ENCODE measurements at regions not wholly inside any gene's neighbourhood (a gene's known extent, or its start where the extent isn't known, plus 50 kb on each side); places are given as distances from the start of the nearest gene placed in this dataset.

DNA sequence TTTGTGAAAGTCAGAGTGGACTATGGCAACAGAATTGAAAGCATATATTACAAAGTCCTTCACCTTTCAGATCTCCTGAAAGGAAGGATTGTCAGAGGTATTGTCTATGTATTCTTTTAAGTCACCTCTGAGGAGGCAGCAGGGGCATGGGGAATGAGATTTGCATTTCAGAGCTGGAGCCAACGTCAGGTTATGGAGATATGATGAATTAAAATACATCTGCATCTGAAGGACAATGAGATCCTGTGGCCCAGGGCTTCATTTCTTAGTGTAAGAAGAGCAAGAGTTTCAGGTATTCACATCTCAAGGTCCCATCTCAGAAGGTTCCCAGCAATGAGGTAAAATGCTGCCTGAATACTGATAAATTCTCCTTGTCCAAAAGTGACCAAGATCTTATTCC, 695.8 kb downstream of the TUSC7 start:
- TF ChIP-seq CTCF (IDR thresholded peaks at IDR 0.05; ENCODE audit: low read length) = no peak
- no peak for TF ChIP-seq EZH2phosphoT487 (IDR thresholded peaks at IDR 0.05; ENCODE audit: low read length)
- no peak for TF ChIP-seq EZH2 (optimal IDR thresholded peaks at IDR 0.05; ENCODE audit: low read depth, low read length)

All from MM.1S (cell line).